GM21737 (cell line): ENCODE measurements at regions not wholly inside any gene's neighbourhood (a gene's known extent, or its start where the extent isn't known, plus 50 kb on each side); places are given as distances from the start of the nearest gene placed in this dataset.
"Not testable (repeated sequence)": the region's sequence is repeated elsewhere in the genome, so short reads cannot be mapped to it uniquely, and the experiment has no call there.

Source experiments
- ATAC-seq: cut with Tn5 transposase; IDR thresholded peaks from one replicate; pipeline ENCODE4 v1.9.1; 2021; ENCODE audit warnings: mild to moderate bottlenecking, moderate library complexity; ENCODE audit not compliant: unreplicated experiment

GRCh38 chr14:25350021-25350420 is 300.1 kb upstream of the STXBP6 start:
- ATAC-seq, result no peak

DNA sequence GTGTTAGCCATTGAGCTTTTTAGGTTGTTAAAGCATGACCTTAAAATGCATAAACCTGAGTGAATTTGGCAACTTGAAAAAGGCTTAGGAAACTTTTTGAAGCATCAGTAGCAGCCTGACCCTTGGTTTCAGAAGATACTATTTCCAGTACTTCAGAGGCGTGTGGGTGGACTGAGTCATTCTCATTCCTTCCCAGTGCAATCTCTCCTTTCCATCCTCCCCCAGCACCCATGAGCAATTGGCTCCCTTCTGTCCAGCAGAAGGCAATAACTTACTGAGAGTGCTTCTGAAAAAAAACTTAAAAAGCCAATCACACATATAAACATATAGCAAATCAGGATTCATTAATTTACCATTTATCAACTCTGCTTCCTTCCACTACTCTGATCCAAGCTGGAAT is 299.3 kb upstream of the STXBP6 start:
- ATAC-seq, result no peak

GRCh38 chr14:25340882-25341281 is 290.9 kb upstream of the STXBP6 start:
- ATAC-seq, result no peak

- no peak for ATAC-seq
Measured at GRCh38 chr14:25322784-25323183, 272.8 kb upstream of the STXBP6 start.

GRCh38 chr14:25316007-25316406 is 266.1 kb upstream of the STXBP6 start:
- not testable (repeated sequence) for ATAC-seq

- no peak for ATAC-seq
Measured at GRCh38 chr14:25308244-25308643, 258.3 kb upstream of the STXBP6 start.

DNA sequence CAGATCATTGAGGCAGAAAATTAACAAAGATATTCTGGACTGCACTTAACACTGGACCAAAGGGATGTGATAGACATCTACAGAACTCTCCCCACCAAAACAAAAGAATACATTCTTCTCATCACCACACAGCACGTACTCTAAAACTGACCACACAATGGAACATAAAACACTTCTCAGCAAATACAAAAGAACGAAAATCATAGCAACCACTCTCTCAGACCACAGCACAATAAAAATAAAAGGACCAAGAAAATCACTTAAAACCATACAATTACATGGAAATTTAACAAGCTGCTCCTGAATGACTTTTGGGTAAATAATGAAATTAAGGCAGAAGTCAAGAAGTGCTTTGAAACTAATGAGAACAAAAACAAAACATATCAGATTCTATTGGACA is 254.0 kb upstream of the STXBP6 start:
- ATAC-seq, result no peak

DNA sequence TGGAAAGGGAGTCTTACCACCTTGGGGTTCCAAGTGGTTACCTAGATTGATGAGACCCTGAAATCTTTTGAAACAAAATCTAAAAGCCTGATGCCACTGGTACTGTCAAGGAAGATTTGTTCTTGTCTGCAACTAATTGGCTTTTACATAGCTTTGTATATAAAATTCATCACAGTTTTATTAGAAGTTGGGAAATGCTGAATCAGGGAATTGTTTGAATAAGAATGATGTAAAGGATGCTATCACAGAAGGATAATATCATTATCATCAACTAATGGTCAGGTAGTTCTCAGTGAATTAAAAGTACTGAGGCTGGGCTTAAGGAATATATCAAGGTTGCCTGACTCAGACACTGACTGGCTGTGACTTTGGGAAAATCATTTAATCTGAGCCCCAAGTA is 248.3 kb upstream of the STXBP6 start:
- ATAC-seq, result no peak

DNA sequence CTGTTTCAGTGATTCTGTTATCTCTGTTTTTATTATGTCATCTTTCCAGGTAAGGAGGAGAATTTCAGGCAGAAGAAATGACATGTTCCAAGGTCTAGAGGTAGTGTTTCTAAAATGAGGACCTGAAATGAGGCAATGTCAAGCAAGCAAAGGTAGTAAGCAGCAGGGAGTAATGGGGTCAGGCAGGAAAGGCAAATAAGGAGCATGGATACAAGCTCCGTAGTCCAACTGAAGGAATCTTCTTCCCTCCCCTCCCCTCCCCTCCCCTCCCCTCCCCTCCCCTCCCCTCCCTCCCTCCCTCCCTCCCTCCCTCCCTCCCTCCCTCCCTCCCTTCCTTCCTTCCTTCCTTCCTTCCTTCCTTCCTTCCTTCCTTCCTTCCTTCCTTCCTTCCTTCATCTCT is 240.2 kb upstream of the STXBP6 start:
- not testable (repeated sequence) for ATAC-seq

- ATAC-seq, result no peak
Measured at GRCh38 chr14:25274529-25274928, 224.6 kb upstream of the STXBP6 start.

- no peak for ATAC-seq
Measured at GRCh38 chr14:25267186-25267585, 217.2 kb upstream of the STXBP6 start.

DNA sequence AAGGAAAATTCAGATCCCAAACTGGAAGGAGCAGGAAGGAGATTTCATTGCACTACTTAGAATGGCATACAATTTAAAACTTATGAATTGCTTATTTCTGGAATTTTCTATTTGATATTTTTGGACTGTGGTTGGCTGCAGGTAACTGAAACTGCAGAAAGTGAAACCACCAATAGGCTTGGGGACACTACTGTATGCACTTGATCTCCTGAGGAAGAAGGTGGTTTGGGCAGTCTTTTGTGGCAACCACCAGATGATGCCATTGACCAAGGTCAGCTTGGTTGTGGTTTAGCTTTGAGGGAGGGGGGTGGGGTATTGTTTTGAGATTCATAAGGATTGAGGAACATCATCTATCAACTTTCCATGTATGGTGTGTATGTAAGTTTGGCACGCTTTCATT is 209.5 kb upstream of the STXBP6 start:
- ATAC-seq, result no peak

DNA sequence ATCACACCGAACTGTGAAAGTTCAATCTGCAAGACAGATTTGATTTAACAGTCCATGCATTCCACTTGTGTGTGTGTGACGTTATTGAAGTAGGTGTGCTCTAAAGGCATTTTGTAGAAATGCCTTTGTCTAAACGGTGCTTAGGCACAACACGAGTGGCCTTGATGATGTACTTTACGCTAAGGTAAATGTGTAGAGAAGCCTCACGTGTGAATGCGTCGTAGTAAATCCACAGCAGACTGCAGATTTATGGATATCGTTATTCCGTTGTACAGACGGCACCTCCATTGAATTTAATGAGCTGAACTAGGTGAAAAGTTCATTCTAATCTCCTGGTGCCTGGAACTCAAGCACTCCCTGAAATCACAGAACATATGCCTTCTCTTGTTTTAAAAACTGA is 202.8 kb upstream of the STXBP6 start:
- no peak for ATAC-seq

GRCh38 chr14:25250516-25250915 is 200.6 kb upstream of the STXBP6 start:
- no peak for ATAC-seq

- ATAC-seq, result no peak
Measured at GRCh38 chr14:25247609-25248008, 197.7 kb upstream of the STXBP6 start.

- no peak for ATAC-seq
Measured at GRCh38 chr14:25246751-25247150, 196.8 kb upstream of the STXBP6 start.

GRCh38 chr14:25239170-25239569 is 189.2 kb upstream of the STXBP6 start:
- no peak for ATAC-seq

GRCh38 chr14:25237845-25238244 is 187.9 kb upstream of the STXBP6 start:
- no peak for ATAC-seq

DNA sequence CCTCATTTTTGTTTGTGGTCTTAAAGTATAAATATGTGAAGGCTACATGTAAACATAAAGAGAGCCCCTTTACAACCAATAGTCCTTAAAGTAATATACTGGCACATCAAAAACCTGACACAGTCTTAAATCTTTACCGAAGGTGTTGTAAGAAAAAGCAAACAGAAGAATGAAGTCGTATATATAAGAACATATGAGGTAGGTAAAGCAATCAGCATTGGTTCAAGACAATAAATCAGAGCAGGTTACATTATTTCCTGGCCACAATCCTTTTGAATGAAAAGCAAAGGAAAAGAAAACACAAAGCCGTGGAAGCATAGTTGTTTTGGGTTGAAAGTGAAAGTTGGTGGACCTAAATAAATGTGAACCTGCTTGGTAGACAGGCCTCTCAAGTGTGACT is 183.7 kb upstream of the STXBP6 start:
- no peak for ATAC-seq

DNA sequence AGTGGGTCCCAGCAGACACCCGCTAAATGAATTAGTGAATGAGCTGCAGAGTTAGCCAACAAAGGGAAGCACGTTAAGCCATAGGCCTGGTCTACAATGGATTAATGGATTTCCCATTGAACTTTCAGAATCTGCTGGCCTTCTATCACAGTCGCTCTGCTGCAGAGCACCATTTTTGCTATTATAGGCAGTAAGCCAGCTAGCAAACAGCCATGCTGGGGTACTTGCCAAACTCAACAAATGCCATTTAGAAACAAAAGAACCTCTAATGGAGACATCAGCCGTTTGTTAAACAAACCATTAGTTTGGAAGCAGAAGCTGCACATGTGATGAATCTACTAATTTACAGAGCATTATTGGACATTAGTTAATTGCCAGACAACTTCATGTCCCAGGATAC is 181.1 kb upstream of the STXBP6 start:
- ATAC-seq, result no peak

DNA sequence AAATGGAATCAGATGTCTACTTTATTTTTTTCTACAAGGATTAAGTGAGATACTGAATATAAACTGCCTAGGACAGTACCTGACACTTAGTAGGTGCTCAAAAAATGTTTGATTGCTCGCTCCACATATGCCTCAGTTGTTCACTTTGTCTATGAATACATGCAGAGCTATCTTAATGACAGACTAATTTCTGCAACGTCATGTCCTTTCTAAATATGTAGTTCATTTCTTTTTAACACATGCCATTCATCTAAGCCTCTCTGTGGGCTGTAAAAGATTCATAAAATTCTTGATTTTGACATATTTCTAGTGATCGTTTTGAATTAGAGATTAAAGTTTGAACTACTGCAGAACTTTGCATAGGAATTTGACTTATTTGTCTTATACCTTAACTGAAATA is 176.3 kb upstream of the STXBP6 start:
- ATAC-seq, result no peak

DNA sequence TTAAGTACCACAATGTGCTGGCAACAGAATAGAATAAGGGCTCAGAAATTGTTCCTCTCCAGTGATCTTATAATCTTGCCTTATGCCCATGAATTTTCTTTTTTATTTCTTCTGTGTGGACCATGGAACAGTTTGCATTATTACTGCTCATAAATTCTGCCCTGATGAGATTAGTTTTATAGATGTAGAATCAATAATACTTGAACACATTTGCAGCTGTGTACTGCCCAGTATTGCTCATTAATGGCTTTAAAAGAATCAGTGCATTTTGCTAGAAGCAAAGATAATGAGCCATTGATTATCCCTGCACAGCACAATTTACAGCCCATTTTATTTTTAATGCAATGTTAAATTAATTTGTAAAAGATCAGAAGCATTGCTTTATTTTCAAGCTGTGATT is 172.3 kb upstream of the STXBP6 start:
- no peak for ATAC-seq

DNA sequence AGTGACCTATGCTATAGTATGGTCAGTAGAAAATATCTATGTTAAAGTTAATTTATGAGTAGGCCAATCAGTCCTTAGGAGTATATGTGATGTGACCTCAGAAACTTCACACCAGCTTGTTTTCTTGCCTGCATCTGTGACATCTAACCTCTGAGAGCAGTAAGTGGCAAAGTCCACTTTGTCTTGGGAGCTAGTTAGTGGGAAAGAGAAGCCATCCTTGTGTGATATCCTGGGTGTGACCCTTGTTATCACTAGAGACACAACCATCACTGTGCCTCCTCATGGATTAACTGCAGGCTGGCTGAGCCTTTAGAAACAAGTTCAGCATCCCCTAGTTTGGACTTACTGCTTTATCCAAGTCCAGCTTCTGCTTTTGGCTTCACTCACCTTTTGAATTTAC is 170.6 kb upstream of the STXBP6 start:
- no peak for ATAC-seq

DNA sequence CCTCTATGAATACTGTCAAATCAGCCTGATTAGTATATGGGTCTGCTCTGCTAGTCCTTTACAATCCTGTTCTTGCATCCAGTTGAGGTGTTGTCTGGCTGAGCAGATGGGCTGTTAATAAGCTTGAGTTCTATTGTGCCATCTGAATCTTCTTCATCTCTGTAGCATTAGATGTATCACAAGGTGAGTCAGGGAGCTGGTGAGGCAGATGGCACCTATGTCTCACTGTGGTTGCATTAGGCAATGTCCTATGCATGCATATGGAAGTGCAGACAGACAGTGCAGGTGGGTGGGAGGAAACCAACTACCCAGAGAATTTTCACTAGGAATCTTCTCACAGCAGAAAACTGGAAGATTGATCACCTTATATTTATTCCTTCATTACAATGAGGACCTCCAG is 165.7 kb upstream of the STXBP6 start:
- ATAC-seq, result no peak
